GM23338 (cell line): ENCODE measurements at regions not wholly inside any gene's neighbourhood (a gene's known extent, or its start where the extent isn't known, plus 50 kb on each side); places are given as distances from the start of the nearest gene placed in this dataset.

ENCODE experiments used
- ATAC-seq: fragments of 200-7000 bp; cut with Tn5 transposase; 3 replicates; pipeline ENCODE4 v1.9.1; 2020
- DNase-seq: peaks from one replicate; pipeline ENCODE4 v3.0.0-alpha.2; 2015; ENCODE audit warnings: low spot score
- H2AFZ ChIP-seq: fragments of 200-600 bp; sonication (generic); 2 replicates; pipeline ENCODE4 v1.8.0; 2016; ENCODE audit warnings: antibody characterized with exemption, mild to moderate bottlenecking, moderate library complexity
- H3F3A ChIP-seq: fragments of 200-600 bp; sonication (generic); replicated peaks from 2 replicates; pipeline ENCODE4 v1.8.0; 2017; ENCODE audit warnings: antibody characterized with exemption, mixed run types, low read depth
- H3K27ac ChIP-seq: fragments of 200-600 bp; sonication (generic); 2 replicates; pipeline ENCODE4 v1.6.1; 2016; ENCODE audit warnings: low read depth
- H3K27me3 ChIP-seq: fragments of 200-600 bp; sonication (generic); 2 replicates; pipeline ENCODE4 v1.8.0; 2016; ENCODE audit warnings: mild to moderate bottlenecking, mixed run types, moderate library complexity; ENCODE audit not compliant: insufficient read depth
- H3K36me3 ChIP-seq: fragments of 200-600 bp; sonication (generic); 2 replicates; pipeline ENCODE4 v1.8.0; 2016; ENCODE audit warnings: mild to moderate bottlenecking; ENCODE audit not compliant: insufficient read depth
- H3K4me1 ChIP-seq: fragments of 200-600 bp; sonication (generic); 2 replicates; pipeline ENCODE4 v1.8.0; 2016; ENCODE audit warnings: mild to moderate bottlenecking, moderate library complexity; ENCODE audit not compliant: insufficient read depth
- H3K4me2 ChIP-seq: fragments of 200-600 bp; sonication (generic); 2 replicates; pipeline ENCODE4 v1.7.1; 2017; ENCODE audit warnings: mixed run types
- H3K4me3 ChIP-seq: fragments of 200-600 bp; sonication (generic); 2 replicates; pipeline ENCODE4 v1.6.1; 2016; ENCODE audit warnings: mixed run types
- H3K79me2 ChIP-seq: fragments of 200-600 bp; sonication (generic); replicated peaks from 2 replicates; pipeline ENCODE4 v1.8.0; 2017; ENCODE audit warnings: mild to moderate bottlenecking; ENCODE audit not compliant: insufficient read depth
- H3K9me2 ChIP-seq: fragments of 200-600 bp; sonication (generic); 2 replicates; pipeline ENCODE4 v1.8.0; 2017; ENCODE audit not compliant: insufficient read depth
- H4K20me1 ChIP-seq: fragments of 200-600 bp; sonication (generic); replicated peaks from 2 replicates; pipeline ENCODE4 v1.8.0; 2017; ENCODE audit warnings: mild to moderate bottlenecking; ENCODE audit not compliant: insufficient read depth
- H3K27ac Mint-ChIP-seq: 2 replicates; pipeline ENCODE4 v1.8.0; 2020; ENCODE audit warnings: inconsistent platforms, mild to moderate bottlenecking, moderate library complexity, mixed read lengths
- H3K27me3 Mint-ChIP-seq: 3 replicates; pipeline ENCODE4 v1.8.0; 2022; ENCODE audit warnings: low read depth, mild to moderate bottlenecking, moderate library complexity, mixed read lengths, inconsistent platforms; ENCODE audit not compliant: insufficient read depth, poor library complexity
- H3K36me3 Mint-ChIP-seq: 3 replicates; pipeline ENCODE4 v1.8.0; 2021; ENCODE audit warnings: low read depth, mild to moderate bottlenecking, inconsistent platforms, moderate library complexity, mixed read lengths
- H3K4me1 Mint-ChIP-seq: 3 replicates; pipeline ENCODE4 v1.8.0; 2020; ENCODE audit warnings: mild to moderate bottlenecking, inconsistent platforms, mixed read lengths
- H3K4me3 Mint-ChIP-seq: 3 replicates; pipeline ENCODE4 v1.8.0; 2021; ENCODE audit warnings: moderate library complexity, mild to moderate bottlenecking, inconsistent platforms, mixed read lengths
- H3K9me3 Mint-ChIP-seq: 3 replicates; pipeline ENCODE4 v1.8.0; 2020; ENCODE audit warnings: moderate library complexity, mild to moderate bottlenecking, inconsistent platforms, mixed read lengths
- CREB1 ChIP-seq: fragments of 250-450 bp; sonication (Bioruptor Pico); IDR thresholded peaks from 2 replicates; pipeline ENCODE4 v1.5.0; 2020; ENCODE audit warnings: low read depth, mild to moderate bottlenecking, moderate library complexity
- ETS1 ChIP-seq: IDR thresholded peaks from 2 replicates; pipeline ENCODE4 v1.6.1; 2016; ENCODE audit warnings: antibody characterized with exemption
- EZH2 ChIP-seq: fragments of 200-600 bp; sonication (generic); IDR thresholded peaks from one replicate; pipeline ENCODE4 v1.8.0; 2017; ENCODE audit warnings: antibody characterized with exemption, mild to moderate bottlenecking, low read depth; ENCODE audit not compliant: unreplicated experiment
- EZH2phosphoT487 ChIP-seq: fragments of 200-600 bp; sonication (generic); IDR thresholded peaks from one replicate; pipeline ENCODE4 v1.8.1; 2018; ENCODE audit warnings: antibody characterized with exemption; ENCODE audit not compliant: unreplicated experiment
- JUNB ChIP-seq: IDR thresholded peaks from one replicate; pipeline ENCODE4 v1.6.1; 2016; ENCODE audit warnings: antibody characterized with exemption; ENCODE audit not compliant: unreplicated experiment
- NANOG ChIP-seq: IDR thresholded peaks from 2 replicates; pipeline ENCODE4 v1.6.1; 2016; ENCODE audit warnings: antibody characterized with exemption, borderline replicate concordance
- POLR2AphosphoS5 ChIP-seq: IDR thresholded peaks from 2 replicates; pipeline ENCODE4 v1.6.1; 2016; ENCODE audit warnings: antibody characterized with exemption, low read depth
- STAT1 ChIP-seq: IDR thresholded peaks from one replicate; pipeline ENCODE4 v1.6.1; 2016; ENCODE audit warnings: antibody characterized with exemption; ENCODE audit not compliant: unreplicated experiment
- ZNF114 ChIP-seq: fragments of 250-450 bp; sonication (Bioruptor Pico); IDR thresholded peaks from 2 replicates; pipeline ENCODE4 v1.5.0; 2020; ENCODE audit warnings: mild to moderate bottlenecking, moderate library complexity
- ZNF331 ChIP-seq: fragments of 250-450 bp; sonication (Bioruptor Pico); IDR thresholded peaks from 2 replicates; pipeline ENCODE4 v1.5.0; 2020; ENCODE audit warnings: low read depth, mild to moderate bottlenecking, moderate library complexity
- ZNF462 ChIP-seq: fragments of 250-450 bp; sonication (Bioruptor Pico); IDR thresholded peaks from 2 replicates; pipeline ENCODE4 v1.5.0; 2020; ENCODE audit warnings: mild to moderate bottlenecking, moderate library complexity
- TF ChIP-seq, protein P1 (sequence below), 2 experiments: fragments of 200-600 bp in 1 of 2; sonication (generic) in 1 of 2; conservative IDR thresholded peaks; 2 replicates each; pipeline versions ENCODE4 v1.5.1 to v1.6.1; 2016 to 2017; ENCODE audit warnings: antibody characterized with exemption in 2 of 2, low read depth in 2 of 2, mild to moderate bottlenecking in 2 of 2, moderate library complexity in 1 of 2
- TF ChIP-seq, protein P2 (sequence below): IDR thresholded peaks from one replicate; pipeline ENCODE4 v1.6.1; 2018; ENCODE audit warnings: antibody characterized with exemption; ENCODE audit not compliant: unreplicated experiment

DNA sequence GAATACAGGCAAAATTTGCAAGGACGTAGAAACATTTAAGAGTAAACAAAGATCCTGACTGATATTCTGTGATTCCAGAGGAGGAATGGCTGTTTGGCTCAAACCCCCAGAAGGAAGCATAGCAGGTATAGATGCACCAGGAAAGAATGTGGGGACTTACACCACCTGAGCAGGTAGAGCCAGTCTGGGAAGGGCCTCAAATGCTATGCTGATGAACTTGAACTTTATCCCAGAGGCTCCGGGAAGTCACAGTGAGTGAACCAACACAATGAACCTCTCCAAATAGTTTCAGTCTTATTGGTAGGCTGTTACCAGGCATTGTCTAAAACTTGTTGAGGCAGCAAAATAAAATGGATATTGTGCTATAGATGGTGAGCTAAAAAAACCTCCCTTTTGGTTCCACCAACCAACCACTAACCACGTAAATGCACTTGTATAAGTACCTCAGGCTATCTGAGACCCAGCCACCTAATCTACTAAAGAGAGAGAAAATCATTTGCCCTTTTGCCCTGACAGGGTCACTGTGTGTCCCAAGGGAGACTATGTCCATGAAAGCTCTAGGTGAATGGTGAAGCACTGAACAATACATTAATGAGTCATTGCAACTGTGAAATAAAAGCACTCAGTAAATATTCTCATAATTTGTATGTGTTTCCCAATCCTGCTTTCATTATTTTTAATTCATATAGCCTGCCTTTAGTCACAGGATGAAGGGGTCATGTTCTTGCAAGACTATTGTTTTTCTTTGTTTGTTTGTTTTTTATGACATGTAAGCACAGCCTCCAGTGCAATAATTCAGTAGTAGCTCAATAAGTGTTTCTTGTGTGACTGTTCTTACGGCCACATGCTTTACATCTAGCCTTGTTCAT is 911.6 kb downstream of the EPHA4 start:
- Mint-ChIP-seq H3K27me3 (no peaks in the 10 kb centered on the region), H3K4me1 (no peaks in the 10 kb centered on the region), H3K27ac (no peak overlapping the region), H3K4me3 (no peak overlapping the region), H3K9me3 (no peaks in the 10 kb centered on the region), H3K36me3 (no peaks in the 10 kb centered on the region)
- H3K9me2 ChIP-seq = no peaks in the 10 kb centered on the region; the same call in 1 of the 2 replicates
- H2AFZ ChIP-seq = no peak overlapping the region
- TF ChIP-seq CREB1 (CRISPR knock-in tag) (no peak), ZNF462 (CRISPR knock-in tag) (no peak), EZH2phosphoT487 (no peak), ETS1 (no peak), POLR2AphosphoS5 (no peak), ZNF114 (no peak), STAT1 (no peak), EZH2 (no peak), ZNF331 (CRISPR knock-in tag) (no peak), NANOG (no peak), JUNB (no peak)
- TF ChIP-seq, protein P1, sequence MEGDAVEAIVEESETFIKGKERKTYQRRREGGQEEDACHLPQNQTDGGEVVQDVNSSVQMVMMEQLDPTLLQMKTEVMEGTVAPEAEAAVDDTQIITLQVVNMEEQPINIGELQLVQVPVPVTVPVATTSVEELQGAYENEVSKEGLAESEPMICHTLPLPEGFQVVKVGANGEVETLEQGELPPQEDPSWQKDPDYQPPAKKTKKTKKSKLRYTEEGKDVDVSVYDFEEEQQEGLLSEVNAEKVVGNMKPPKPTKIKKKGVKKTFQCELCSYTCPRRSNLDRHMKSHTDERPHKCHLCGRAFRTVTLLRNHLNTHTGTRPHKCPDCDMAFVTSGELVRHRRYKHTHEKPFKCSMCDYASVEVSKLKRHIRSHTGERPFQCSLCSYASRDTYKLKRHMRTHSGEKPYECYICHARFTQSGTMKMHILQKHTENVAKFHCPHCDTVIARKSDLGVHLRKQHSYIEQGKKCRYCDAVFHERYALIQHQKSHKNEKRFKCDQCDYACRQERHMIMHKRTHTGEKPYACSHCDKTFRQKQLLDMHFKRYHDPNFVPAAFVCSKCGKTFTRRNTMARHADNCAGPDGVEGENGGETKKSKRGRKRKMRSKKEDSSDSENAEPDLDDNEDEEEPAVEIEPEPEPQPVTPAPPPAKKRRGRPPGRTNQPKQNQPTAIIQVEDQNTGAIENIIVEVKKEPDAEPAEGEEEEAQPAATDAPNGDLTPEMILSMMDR (conservative IDR thresholded peaks at IDR 0.05; ENCODE audit: low read depth in 2 of 2) = no peak
- TF ChIP-seq, protein P2, sequence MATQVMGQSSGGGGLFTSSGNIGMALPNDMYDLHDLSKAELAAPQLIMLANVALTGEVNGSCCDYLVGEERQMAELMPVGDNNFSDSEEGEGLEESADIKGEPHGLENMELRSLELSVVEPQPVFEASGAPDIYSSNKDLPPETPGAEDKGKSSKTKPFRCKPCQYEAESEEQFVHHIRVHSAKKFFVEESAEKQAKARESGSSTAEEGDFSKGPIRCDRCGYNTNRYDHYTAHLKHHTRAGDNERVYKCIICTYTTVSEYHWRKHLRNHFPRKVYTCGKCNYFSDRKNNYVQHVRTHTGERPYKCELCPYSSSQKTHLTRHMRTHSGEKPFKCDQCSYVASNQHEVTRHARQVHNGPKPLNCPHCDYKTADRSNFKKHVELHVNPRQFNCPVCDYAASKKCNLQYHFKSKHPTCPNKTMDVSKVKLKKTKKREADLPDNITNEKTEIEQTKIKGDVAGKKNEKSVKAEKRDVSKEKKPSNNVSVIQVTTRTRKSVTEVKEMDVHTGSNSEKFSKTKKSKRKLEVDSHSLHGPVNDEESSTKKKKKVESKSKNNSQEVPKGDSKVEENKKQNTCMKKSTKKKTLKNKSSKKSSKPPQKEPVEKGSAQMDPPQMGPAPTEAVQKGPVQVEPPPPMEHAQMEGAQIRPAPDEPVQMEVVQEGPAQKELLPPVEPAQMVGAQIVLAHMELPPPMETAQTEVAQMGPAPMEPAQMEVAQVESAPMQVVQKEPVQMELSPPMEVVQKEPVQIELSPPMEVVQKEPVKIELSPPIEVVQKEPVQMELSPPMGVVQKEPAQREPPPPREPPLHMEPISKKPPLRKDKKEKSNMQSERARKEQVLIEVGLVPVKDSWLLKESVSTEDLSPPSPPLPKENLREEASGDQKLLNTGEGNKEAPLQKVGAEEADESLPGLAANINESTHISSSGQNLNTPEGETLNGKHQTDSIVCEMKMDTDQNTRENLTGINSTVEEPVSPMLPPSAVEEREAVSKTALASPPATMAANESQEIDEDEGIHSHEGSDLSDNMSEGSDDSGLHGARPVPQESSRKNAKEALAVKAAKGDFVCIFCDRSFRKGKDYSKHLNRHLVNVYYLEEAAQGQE = no peak
- DNase-seq (peak; percentile 7), ATAC-seq (no peak)
- no peaks in the 10 kb centered on the region for H4K20me1 ChIP-seq
- no peaks in the 10 kb centered on the region for H3K4me1 ChIP-seq
- no peaks in the 10 kb centered on the region for H3F3A ChIP-seq
- H3K36me3 ChIP-seq = no peaks in the 10 kb centered on the region
- no peak overlapping the region for H3K4me2 ChIP-seq
- H3K27ac ChIP-seq = no peak overlapping the region
- no peaks in the 10 kb centered on the region for H3K79me2 ChIP-seq
- H3K27me3 ChIP-seq = no peaks in the 10 kb centered on the region
- no peak overlapping the region for H3K4me3 ChIP-seq
